Endothelial cell of umbilical vein (primary cell): ENCODE measurements at regions not wholly inside any gene's neighbourhood (a gene's known extent, or its start where the extent isn't known, plus 50 kb on each side); places are given as distances from the start of the nearest gene placed in this dataset.

ENCODE experiments used
- BruUV-seq: library from RNA; stranded (reverse); fragments of 400-500 nt; replicated peaks from 2 replicates; lab custom pipeline; 2021; lab: Mats Ljungman, UMichigan
- CTCF ChIA-PET: fragments of 300-600, 350-600 bp; sonication (Branson Sonifier 250); formaldehyde crosslinking; loops from one replicate; lab custom pipeline; 2021; ENCODE audit warnings: antibody characterized with exemption, inconsistent platforms; lab: Charles Lee
- POLR2A ChIA-PET: fragments of 300-600, 350-600 bp; sonication (Branson Sonifier 250); formaldehyde crosslinking; loops from one replicate; lab custom pipeline; 2021; ENCODE audit warnings: antibody characterized with exemption, inconsistent platforms; lab: Charles Lee
- DNase-seq: peaks from one replicate; pipeline ENCODE4 v3.0.0-alpha.2; 2011; ENCODE audit warnings: low read depth, low spot score
- FAIRE-seq: peaks from 2 replicates; lab custom pipeline; 2011; peaks lifted over from hg19 to GRCh38; lab: Jason Lieb, UNC
- H2AFZ ChIP-seq: 2 replicates; pipeline ENCODE4 v1.6.0; 2012; ENCODE audit warnings: low read depth, low read length, control low read depth, inconsistent platforms
- H3K27ac ChIP-seq: 2 replicates; pipeline ENCODE4 v1.5.1; 2011; ENCODE audit warnings: low read depth, mild to moderate bottlenecking, control low read depth, low read length, moderate library complexity; ENCODE audit not compliant: insufficient read depth
- H3K27me3 ChIP-seq, 2 experiments: 2 replicates each; pipeline versions ENCODE4 v1.6.0 to v1.6.1; 2011; ENCODE audit warnings: low read length in 2 of 2, mixed read lengths in 1 of 2; ENCODE audit not compliant: control insufficient read depth in 2 of 2, insufficient read depth in 2 of 2
- H3K36me3 ChIP-seq, 2 experiments: 2 replicates in 1 of 2; 3 replicates in 1 of 2; pipeline ENCODE4 v1.5.1; 2011; ENCODE audit warnings: low read length in 2 of 2, mild to moderate bottlenecking in 1 of 2, moderate library complexity in 1 of 2; ENCODE audit not compliant: control insufficient read depth in 2 of 2, insufficient read depth in 2 of 2; ENCODE audit errors: extremely low read depth in 1 of 2
- H3K4me1 ChIP-seq: 3 replicates; pipeline ENCODE4 v1.5.1; 2011; ENCODE audit warnings: mild to moderate bottlenecking, low read length; ENCODE audit not compliant: control insufficient read depth, insufficient read depth; ENCODE audit errors: extremely low read depth
- H3K4me2 ChIP-seq: 2 replicates; pipeline ENCODE4 v1.6.1; 2011; ENCODE audit warnings: low read length, control low read depth, mixed read lengths; ENCODE audit not compliant: insufficient read depth
- H3K4me3 ChIP-seq, 3 experiments: fragments of 200-600 bp in 1 of 3; sonication (generic), shearing (Covaris generic) in 1 of 3; replicated peaks in 1 of 3; 2 replicates each; pipeline ENCODE4 v1.5.1; 2011 to 2016; ENCODE audit warnings: control low read depth in 3 of 3, low read length in 3 of 3, mild to moderate bottlenecking in 2 of 3, inconsistent platforms in 1 of 3, low read depth in 1 of 3, moderate library complexity in 1 of 3; ENCODE audit not compliant: insufficient read depth in 1 of 3
- H3K79me2 ChIP-seq: 2 replicates; pipeline ENCODE4 v1.6.0; 2012; ENCODE audit warnings: low read length, inconsistent platforms; ENCODE audit not compliant: control insufficient read depth, insufficient read depth
- H3K9ac ChIP-seq: replicated peaks from 2 replicates; pipeline ENCODE3; 2011; ENCODE audit warnings: low read length, control low read depth; ENCODE audit not compliant: insufficient read depth; ENCODE audit errors: extremely low read depth
- H3K9me1 ChIP-seq: replicated peaks from 3 replicates; pipeline ENCODE4 v1.6.0; 2011; ENCODE audit warnings: mild to moderate bottlenecking, low read length; ENCODE audit not compliant: control insufficient read depth, insufficient read depth; ENCODE audit errors: extremely low read depth
- H3K9me3 ChIP-seq: replicated peaks from 2 replicates; pipeline ENCODE4 v1.5.1; 2012; ENCODE audit warnings: low read length, inconsistent platforms; ENCODE audit not compliant: control insufficient read depth, insufficient read depth
- H4K20me1 ChIP-seq: replicated peaks from 2 replicates; pipeline ENCODE3; 2011; ENCODE audit warnings: mild to moderate bottlenecking, low read length; ENCODE audit not compliant: control insufficient read depth, insufficient read depth; ENCODE audit errors: extremely low read depth
- CTCF ChIP-seq, 2 donors: IDR thresholded peaks; 1 replicate in 1 of 2; 2 replicates in 1 of 2; pipeline ENCODE4 v1.5.1; 2011; ENCODE audit warnings: low read length in 2 of 2, mild to moderate bottlenecking in 2 of 2, moderate library complexity in 2 of 2, control low read depth in 1 of 2, inconsistent platforms in 1 of 2, low read depth in 1 of 2; ENCODE audit not compliant: insufficient read depth in 1 of 2; ENCODE audit errors: extremely low read depth in 1 of 2
- EZH2 ChIP-seq: IDR thresholded peaks from 2 replicates; pipeline ENCODE4 v1.6.1; 2012; ENCODE audit warnings: borderline replicate concordance, low read depth, mild to moderate bottlenecking, moderate library complexity, low read length, inconsistent platforms; ENCODE audit not compliant: severe bottlenecking
- FOS ChIP-seq: IDR thresholded peaks from 2 replicates; pipeline ENCODE4 v1.6.1; 2011; ENCODE audit warnings: mild to moderate bottlenecking, low read length, moderate library complexity, borderline replicate concordance; ENCODE audit not compliant: insufficient read depth
- GATA2 ChIP-seq: IDR thresholded peaks from 2 replicates; pipeline ENCODE4 v1.7.0; 2011; ENCODE audit warnings: low read depth, mild to moderate bottlenecking, moderate library complexity, mixed read lengths, low read length; ENCODE audit not compliant: insufficient read length, insufficient read depth
- JUN ChIP-seq: IDR thresholded peaks from 2 replicates; pipeline ENCODE4 v1.6.1; 2011; ENCODE audit warnings: borderline replicate concordance, low read depth; ENCODE audit not compliant: insufficient read length, insufficient read depth
- MAX ChIP-seq: IDR thresholded peaks from 2 replicates; pipeline ENCODE4 v1.6.1; 2011; ENCODE audit not compliant: insufficient read depth, insufficient read length
- MYC ChIP-seq: IDR thresholded peaks from one replicate; pipeline ENCODE4 v1.6.1; 2011; ENCODE audit warnings: mild to moderate bottlenecking, low read depth, low read length
- POLR2A ChIP-seq: IDR thresholded peaks from 2 replicates; pipeline ENCODE4 v1.6.1; 2012; ENCODE audit warnings: low read depth, mild to moderate bottlenecking, control low read depth, low read length
- POLR2AphosphoS5 ChIP-seq: IDR thresholded peaks from 2 replicates; pipeline ENCODE4 v1.6.1; 2012; ENCODE audit warnings: low read depth, mild to moderate bottlenecking, control low read depth, low read length, moderate library complexity; ENCODE audit not compliant: insufficient read depth
- dilution Hi-C: fragments of 300-500 bp; cut with MboI; formaldehyde crosslinking; loops from one replicate; pipeline ENCODE4 v1.15.0; 2019; ENCODE audit warnings: low sequenced_read_pairs; ENCODE audit not compliant: extremely low pct_ligation_motif_present
- intact Hi-C: fragments of 100-400 bp; cut with micrococcal nuclease; formaldehyde crosslinking; loops from one replicate; pipeline ENCODE4 v1.10.0; 2022

- no peaks in the 10 kb centered on the region for H3K27me3 ChIP-seq
- H3K27ac ChIP-seq: no peak overlapping the region
- dilution Hi-C loops (no loop called here), intact Hi-C loops (no loop called here)
- H3K4me3 ChIP-seq: no peak overlapping the region
- ChIA-PET POLR2A (no interaction called here), CTCF (no interaction called here)
- no peak for FAIRE-seq
- no peaks in the 10 kb centered on the region for H3K4me1 ChIP-seq
- DNase-seq: no peak
- no peaks in the 10 kb centered on the region for H3K36me3 ChIP-seq
- no TSS peak for BruUV-seq
- no peak overlapping the region for H3K9ac ChIP-seq
- no peak overlapping the region for H2AFZ ChIP-seq
- H3K79me2 ChIP-seq: no peaks in the 10 kb centered on the region
- TF ChIP-seq CTCF (IDR thresholded peaks at IDR 0.05; ENCODE audit: extremely low read depth in 1 of 2, insufficient read depth in 1 of 2, low read depth in 1 of 2, low read length in 2 of 2) (no peak), MAX (no peak), GATA2 (no peak), EZH2 (no peak), MYC (no peak), POLR2A (no peak), POLR2AphosphoS5 (no peak), FOS (no peak), JUN (no peak)
- H4K20me1 ChIP-seq: no peaks in the 10 kb centered on the region
- no peak overlapping the region for H3K4me2 ChIP-seq
- no peaks in the 10 kb centered on the region for H3K9me1 ChIP-seq
- no peaks in the 10 kb centered on the region for H3K9me3 ChIP-seq
Measured at GRCh38 chr9:89668216-89668865, 63.5 kb downstream of the GADD45G start.
